ENCODE measurements at regions not wholly inside any gene's neighbourhood (a gene's known extent, or its start where the extent isn't known, plus 50 kb on each side); places are given as distances from the start of the nearest gene placed in this dataset.
A peak's percentile ranks its signal among the peaks of the same experiment; 100 is the strongest.
"Not testable (repeated sequence)": the region's sequence is repeated elsewhere in the genome, so short reads cannot be mapped to it uniquely, and the experiment has no call there.

DNA sequence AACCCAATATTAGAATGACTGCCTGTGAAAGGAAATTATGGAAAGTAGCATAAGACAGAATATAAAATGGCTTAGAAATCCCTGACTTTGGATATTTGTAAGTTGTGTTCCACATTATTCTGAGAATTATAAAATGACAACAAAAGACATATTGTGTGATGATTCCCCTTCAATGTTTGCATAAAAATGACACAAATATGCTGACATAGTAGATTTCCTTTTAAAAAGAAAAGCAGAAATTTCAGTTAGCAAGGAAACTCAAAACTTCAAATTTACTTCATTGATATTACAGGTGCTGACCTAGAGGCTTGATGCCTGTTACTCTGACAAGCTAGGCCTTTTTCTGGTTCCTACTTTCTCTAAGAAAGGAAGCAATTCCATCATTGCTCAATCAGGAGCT lies 816.9 kb upstream of the HS3ST5 start:
- Mint-ChIP-seq H3K4me1 (ENCODE audit: insufficient read depth, unreplicated experiment) (no peaks in the 10 kb centered on the region), H3K36me3 (ENCODE audit: insufficient read depth, unreplicated experiment) (no peaks in the 10 kb centered on the region), H3K27me3 (ENCODE audit: insufficient read depth, unreplicated experiment) (no peaks in the 10 kb centered on the region), H3K9me3 (ENCODE audit: unreplicated experiment) (peaks cover 6% of the 10 kb centered on the region), H3K4me3 (ENCODE audit: unreplicated experiment) (no peak overlapping the region), H3K27ac (ENCODE audit: low read depth, unreplicated experiment) (no peak overlapping the region)
- no peak for DNase-seq (ENCODE audit: unreplicated experiment)
- CTCF ChIA-PET = no interaction called here
- no TSS peak for BruUV-seq (replicated peaks)
- TF ChIP-seq, protein P1, sequence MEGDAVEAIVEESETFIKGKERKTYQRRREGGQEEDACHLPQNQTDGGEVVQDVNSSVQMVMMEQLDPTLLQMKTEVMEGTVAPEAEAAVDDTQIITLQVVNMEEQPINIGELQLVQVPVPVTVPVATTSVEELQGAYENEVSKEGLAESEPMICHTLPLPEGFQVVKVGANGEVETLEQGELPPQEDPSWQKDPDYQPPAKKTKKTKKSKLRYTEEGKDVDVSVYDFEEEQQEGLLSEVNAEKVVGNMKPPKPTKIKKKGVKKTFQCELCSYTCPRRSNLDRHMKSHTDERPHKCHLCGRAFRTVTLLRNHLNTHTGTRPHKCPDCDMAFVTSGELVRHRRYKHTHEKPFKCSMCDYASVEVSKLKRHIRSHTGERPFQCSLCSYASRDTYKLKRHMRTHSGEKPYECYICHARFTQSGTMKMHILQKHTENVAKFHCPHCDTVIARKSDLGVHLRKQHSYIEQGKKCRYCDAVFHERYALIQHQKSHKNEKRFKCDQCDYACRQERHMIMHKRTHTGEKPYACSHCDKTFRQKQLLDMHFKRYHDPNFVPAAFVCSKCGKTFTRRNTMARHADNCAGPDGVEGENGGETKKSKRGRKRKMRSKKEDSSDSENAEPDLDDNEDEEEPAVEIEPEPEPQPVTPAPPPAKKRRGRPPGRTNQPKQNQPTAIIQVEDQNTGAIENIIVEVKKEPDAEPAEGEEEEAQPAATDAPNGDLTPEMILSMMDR (IDR thresholded peaks at IDR 0.05; ENCODE audit: unreplicated experiment) = no peak
- POLR2A ChIA-PET = no interaction called here
- intact Hi-C loops (cut with micrococcal nuclease) = no loop called here

GRCh38 chr6:115137910-115138309 lies 795.1 kb upstream of the HS3ST5 start:
- no peak overlapping the region for H3K27ac Mint-ChIP-seq (ENCODE audit: low read depth, unreplicated experiment)
- H3K4me3 Mint-ChIP-seq (ENCODE audit: unreplicated experiment) = no peak overlapping the region
- H3K4me1 Mint-ChIP-seq (ENCODE audit: insufficient read depth, unreplicated experiment) = no peaks in the 10 kb centered on the region
- H3K36me3 Mint-ChIP-seq (ENCODE audit: insufficient read depth, unreplicated experiment) = no peaks in the 10 kb centered on the region
- DNase-seq (ENCODE audit: unreplicated experiment) = no peak
- TF ChIP-seq, protein P1 (IDR thresholded peaks at IDR 0.05; ENCODE audit: unreplicated experiment) = no peak
- H3K9me3 Mint-ChIP-seq (ENCODE audit: unreplicated experiment) = no peaks in the 10 kb centered on the region
- CTCF ChIA-PET = no interaction called here
- H3K27me3 Mint-ChIP-seq (ENCODE audit: insufficient read depth, unreplicated experiment) = no peaks in the 10 kb centered on the region
- no TSS peak for BruUV-seq (replicated peaks)
- POLR2A ChIA-PET = no interaction called here
- intact Hi-C loops (cut with micrococcal nuclease) = no loop called here

- Mint-ChIP-seq H3K4me1 (ENCODE audit: insufficient read depth, unreplicated experiment) (no peaks in the 10 kb centered on the region), H3K36me3 (ENCODE audit: insufficient read depth, unreplicated experiment) (no peaks in the 10 kb centered on the region), H3K27me3 (ENCODE audit: insufficient read depth, unreplicated experiment) (no peaks in the 10 kb centered on the region), H3K27ac (ENCODE audit: low read depth, unreplicated experiment) (no peak overlapping the region), H3K4me3 (ENCODE audit: unreplicated experiment) (no peak overlapping the region), H3K9me3 (ENCODE audit: unreplicated experiment) (no peaks in the 10 kb centered on the region)
- peak; percentile 8 for DNase-seq (ENCODE audit: unreplicated experiment)
- intact Hi-C loops (cut with micrococcal nuclease) = no loop called here
- TF ChIP-seq, protein P1 (IDR thresholded peaks at IDR 0.05; ENCODE audit: unreplicated experiment) = no peak
- POLR2A ChIA-PET = interaction anchor here (1.4 kb wide), 1 partner anchor 13 kb away, joined by 4 read pairs; no protein-coding TSS in a partner anchor
- CTCF ChIA-PET = interaction anchor here (0.5 kb wide), 1 partner anchor 11 kb away, joined by 3 read pairs; no protein-coding TSS in a partner anchor
- BruUV-seq (replicated peaks) = no TSS peak
These were observed 791.0 kb upstream of the HS3ST5 start for GRCh38 chr6:115133790-115134189.

GRCh38 chr6:115131709-115132490 lies 789.1 kb upstream of the HS3ST5 start:
- H3K27me3 Mint-ChIP-seq (ENCODE audit: insufficient read depth, unreplicated experiment) = no peaks in the 10 kb centered on the region
- POLR2A ChIA-PET = no interaction called here
- TF ChIP-seq, protein P1 (IDR thresholded peaks at IDR 0.05; ENCODE audit: unreplicated experiment) = no peak
- no peak overlapping the region for H3K27ac Mint-ChIP-seq (ENCODE audit: low read depth, unreplicated experiment)
- no peaks in the 10 kb centered on the region for H3K4me1 Mint-ChIP-seq (ENCODE audit: insufficient read depth, unreplicated experiment)
- intact Hi-C loops (cut with micrococcal nuclease) = no loop called here
- H3K9me3 Mint-ChIP-seq (ENCODE audit: unreplicated experiment) = no peaks in the 10 kb centered on the region
- no peak overlapping the region for H3K4me3 Mint-ChIP-seq (ENCODE audit: unreplicated experiment)
- no peaks in the 10 kb centered on the region for H3K36me3 Mint-ChIP-seq (ENCODE audit: insufficient read depth, unreplicated experiment)
- DNase-seq (ENCODE audit: unreplicated experiment) = no peak
- BruUV-seq (replicated peaks) = no TSS peak
- CTCF ChIA-PET = no interaction called here

GRCh38 chr6:115121513-115121912 lies 778.7 kb upstream of the HS3ST5 start:
- H3K27ac Mint-ChIP-seq (ENCODE audit: low read depth, unreplicated experiment); POLR2A ChIA-PET; H3K4me1 Mint-ChIP-seq (ENCODE audit: insufficient read depth, unreplicated experiment); CTCF ChIA-PET; DNase-seq (ENCODE audit: unreplicated experiment); intact Hi-C loops (cut with micrococcal nuclease); H3K9me3 Mint-ChIP-seq (ENCODE audit: unreplicated experiment); BruUV-seq (replicated peaks); H3K36me3 Mint-ChIP-seq (ENCODE audit: insufficient read depth, unreplicated experiment); H3K4me3 Mint-ChIP-seq (ENCODE audit: unreplicated experiment): not testable (repeated sequence)
- H3K27me3 Mint-ChIP-seq (ENCODE audit: insufficient read depth, unreplicated experiment) = peaks cover 10% of the 10 kb centered on the region

All from MCF 10A (cell line).